OCI-LY7 (cell line): ENCODE measurements at regions not wholly inside any gene's neighbourhood (a gene's known extent, or its start where the extent isn't known, plus 50 kb on each side); places are given as distances from the start of the nearest gene placed in this dataset.

Experiments used
- BruUV-seq: library from RNA; stranded (reverse); fragments of 400-500 nt; replicated peaks from 2 replicates; lab custom pipeline; 2021; lab: Mats Ljungman, UMichigan
- CTCF ChIA-PET: fragments of 300-600 bp; sonication (Branson Sonifier 250); formaldehyde crosslinking; loops from one replicate; lab custom pipeline; 2022; ENCODE audit warnings: antibody characterized with exemption; ENCODE audit not compliant: unreplicated experiment; lab: Charles Lee
- POLR2A ChIA-PET: fragments of 300-600 bp; sonication (Branson Sonifier 250); formaldehyde crosslinking; loops from one replicate; lab custom pipeline; 2022; ENCODE audit warnings: antibody characterized with exemption; lab: Charles Lee
- DNase-seq: peaks from one replicate; pipeline ENCODE4 v3.0.0-alpha.2; 2015; ENCODE audit warnings: low spot score
- H2AFZ ChIP-seq: fragments of 200-600 bp; sonication (generic), shearing (Covaris generic); 2 replicates; pipeline ENCODE4 v1.6.1; 2014; ENCODE audit warnings: mild to moderate bottlenecking, antibody characterized with exemption, low read length, moderate library complexity
- H3K27ac ChIP-seq: fragments of 200-600 bp; sonication (generic); 2 replicates; pipeline ENCODE4 v1.5.1; 2014; ENCODE audit warnings: mixed run types, low read depth, mild to moderate bottlenecking, moderate library complexity, low read length, inconsistent platforms; ENCODE audit not compliant: poor library complexity, severe bottlenecking
- H3K36me3 ChIP-seq: fragments of 200-600 bp; sonication (generic); 2 replicates; pipeline ENCODE4 v1.6.1; 2014; ENCODE audit warnings: mild to moderate bottlenecking, antibody characterized with exemption, low read length, moderate library complexity, mixed read lengths; ENCODE audit not compliant: insufficient read depth
- H3K4me1 ChIP-seq: fragments of 200-600 bp; sonication (generic); 2 replicates; pipeline ENCODE4 v1.5.1; 2014; ENCODE audit warnings: mild to moderate bottlenecking, low read length; ENCODE audit not compliant: insufficient read depth, poor library complexity, severe bottlenecking
- H3K4me2 ChIP-seq: fragments of 200-600 bp; sonication (generic); 2 replicates; pipeline ENCODE4 v1.6.1; 2014; ENCODE audit warnings: mild to moderate bottlenecking, low read length
- H3K4me3 ChIP-seq: fragments of 200-600 bp; sonication (generic); 2 replicates; pipeline ENCODE4 v1.5.1; 2014; ENCODE audit warnings: mild to moderate bottlenecking, low read depth, low read length; ENCODE audit not compliant: poor library complexity, severe bottlenecking
- H3K79me2 ChIP-seq: fragments of 200-600 bp; sonication (generic); 2 replicates; pipeline ENCODE4 v1.6.1; 2016; ENCODE audit warnings: low read depth, mild to moderate bottlenecking, low read length, moderate library complexity, mixed read lengths; ENCODE audit not compliant: insufficient read depth
- H3K9me2 ChIP-seq: fragments of 200-600 bp; sonication (generic); 2 replicates; pipeline ENCODE4 v1.6.1; 2016; ENCODE audit warnings: mild to moderate bottlenecking, low read length, mixed read lengths; ENCODE audit not compliant: insufficient read depth
- H3K9me3 ChIP-seq: fragments of 200-600 bp; sonication (generic); 2 replicates; pipeline ENCODE4 v1.6.1; 2014; ENCODE audit warnings: mild to moderate bottlenecking, mixed run types, low read length, mixed read lengths
- H4K20me1 ChIP-seq: fragments of 200-600 bp; sonication (generic); 2 replicates; pipeline ENCODE4 v1.6.1; 2014; ENCODE audit warnings: mild to moderate bottlenecking, antibody characterized with exemption, low read length, moderate library complexity, mixed read lengths; ENCODE audit not compliant: insufficient read depth
- EZH2phosphoT487 ChIP-seq: fragments of 200-600 bp; sonication (generic); IDR thresholded peaks from 2 replicates; pipeline ENCODE4 v1.6.1; 2018; ENCODE audit warnings: low read depth, borderline replicate concordance, mild to moderate bottlenecking, mixed run types, antibody characterized with exemption, low read length, moderate library complexity, mixed read lengths
- intact Hi-C: fragments of 100-400 bp; cut with micrococcal nuclease; formaldehyde crosslinking; loops from one replicate; pipeline ENCODE4 v1.10.0; 2022; ENCODE audit not compliant: unreplicated experiment
- TF ChIP-seq, protein P1 (sequence below): fragments of 200-600 bp; sonication (generic); conservative IDR thresholded peaks from 2 replicates; pipeline ENCODE4 v1.5.1; 2014; ENCODE audit warnings: mild to moderate bottlenecking, antibody characterized with exemption, low read length, moderate library complexity, mixed read lengths

DNA sequence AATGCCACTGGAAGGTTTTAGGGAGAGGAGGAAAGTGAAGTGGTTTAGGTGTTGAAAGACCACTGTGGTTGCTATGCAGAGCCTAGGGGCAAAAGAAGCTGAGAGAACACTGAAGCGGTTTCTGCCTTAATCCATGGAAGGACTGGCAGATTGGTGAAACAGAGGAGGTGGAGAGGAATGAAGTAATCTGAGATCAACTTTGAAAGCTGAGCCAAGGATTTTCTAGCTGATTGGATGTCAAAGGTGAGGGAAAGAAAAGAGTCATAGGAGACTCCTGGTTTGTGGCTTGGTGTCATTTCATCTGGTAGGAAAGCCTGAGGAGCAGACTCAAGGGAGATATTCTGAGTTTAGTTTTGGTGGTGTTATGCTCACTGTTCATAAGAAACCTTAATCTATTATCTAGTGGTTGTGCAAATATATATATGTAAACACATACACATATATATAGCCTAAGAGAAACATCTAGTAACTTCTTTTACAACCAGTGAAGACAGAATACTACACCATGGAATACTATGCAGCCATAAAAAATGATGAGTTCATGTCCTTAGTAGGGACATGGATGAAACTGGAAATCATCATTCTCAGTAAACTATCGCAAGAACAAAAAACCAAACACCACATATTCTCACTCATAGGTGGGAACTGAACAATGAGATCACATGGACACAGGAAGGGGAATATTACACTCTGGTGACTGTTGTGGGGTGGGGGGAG, 134.1 kb upstream of the CREB1 start:
- no peaks in the 10 kb centered on the region for H4K20me1 ChIP-seq
- no peak overlapping the region for H2AFZ ChIP-seq
- no TSS peak for BruUV-seq
- no peak overlapping the region for H3K4me3 ChIP-seq
- ChIA-PET CTCF (no interaction called here), POLR2A (interaction anchor here (0.5 to 0.6 kb wide), 3 partner anchors 28 to 60 kb away, joined by 3 to 7 read pairs (median 6); no protein-coding TSS in a partner anchor)
- DNase-seq: no peak
- H3K36me3 ChIP-seq: no peaks in the 10 kb centered on the region
- H3K9me2 ChIP-seq: no peaks in the 10 kb centered on the region
- H3K4me1 ChIP-seq: no peaks in the 10 kb centered on the region
- intact Hi-C loops: no loop called here
- TF ChIP-seq EZH2phosphoT487: no peak
- TF ChIP-seq, protein P1, sequence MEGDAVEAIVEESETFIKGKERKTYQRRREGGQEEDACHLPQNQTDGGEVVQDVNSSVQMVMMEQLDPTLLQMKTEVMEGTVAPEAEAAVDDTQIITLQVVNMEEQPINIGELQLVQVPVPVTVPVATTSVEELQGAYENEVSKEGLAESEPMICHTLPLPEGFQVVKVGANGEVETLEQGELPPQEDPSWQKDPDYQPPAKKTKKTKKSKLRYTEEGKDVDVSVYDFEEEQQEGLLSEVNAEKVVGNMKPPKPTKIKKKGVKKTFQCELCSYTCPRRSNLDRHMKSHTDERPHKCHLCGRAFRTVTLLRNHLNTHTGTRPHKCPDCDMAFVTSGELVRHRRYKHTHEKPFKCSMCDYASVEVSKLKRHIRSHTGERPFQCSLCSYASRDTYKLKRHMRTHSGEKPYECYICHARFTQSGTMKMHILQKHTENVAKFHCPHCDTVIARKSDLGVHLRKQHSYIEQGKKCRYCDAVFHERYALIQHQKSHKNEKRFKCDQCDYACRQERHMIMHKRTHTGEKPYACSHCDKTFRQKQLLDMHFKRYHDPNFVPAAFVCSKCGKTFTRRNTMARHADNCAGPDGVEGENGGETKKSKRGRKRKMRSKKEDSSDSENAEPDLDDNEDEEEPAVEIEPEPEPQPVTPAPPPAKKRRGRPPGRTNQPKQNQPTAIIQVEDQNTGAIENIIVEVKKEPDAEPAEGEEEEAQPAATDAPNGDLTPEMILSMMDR: no peak
- no peaks in the 10 kb centered on the region for H3K9me3 ChIP-seq
- no peaks in the 10 kb centered on the region for H3K79me2 ChIP-seq
- no peak overlapping the region for H3K27ac ChIP-seq
- no peak overlapping the region for H3K4me2 ChIP-seq

DNA sequence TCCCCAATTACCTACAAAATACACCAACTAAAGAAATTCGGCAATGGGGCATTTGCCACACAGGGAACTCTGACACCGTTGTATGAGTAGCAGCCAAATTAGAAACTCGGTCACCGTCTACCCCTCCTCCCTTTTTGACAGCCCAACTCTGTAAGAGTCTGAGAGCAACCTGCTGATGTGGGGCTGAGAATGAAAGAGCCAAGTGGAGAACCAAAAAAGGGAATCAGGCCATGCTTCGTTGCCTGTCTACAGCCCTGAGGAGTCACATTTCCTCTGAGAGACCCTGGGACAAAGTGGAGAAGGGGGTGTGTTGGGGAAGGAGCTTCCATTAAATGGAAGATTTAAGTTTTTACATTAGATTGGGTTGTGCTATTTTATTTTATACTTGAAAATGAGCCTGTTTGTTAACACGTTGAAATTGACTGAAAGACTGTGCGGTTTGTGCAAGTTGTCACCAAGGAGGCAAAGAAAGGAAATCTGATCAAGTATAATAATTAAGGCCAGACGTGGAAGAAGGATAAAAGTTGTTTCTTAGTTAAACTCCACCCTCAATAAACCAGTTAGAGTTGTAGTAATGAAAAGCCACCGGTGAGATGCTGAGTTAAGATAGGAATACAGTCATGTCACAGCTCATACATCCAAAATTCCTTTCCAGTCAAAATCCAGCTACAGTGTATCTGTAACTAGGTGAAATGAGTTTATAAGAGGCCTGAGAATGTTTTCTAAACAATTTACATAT, 131.7 kb upstream of the CREB1 start:
- Histone ChIP-seq H3K27ac (no peak overlapping the region), H2AFZ (no peak overlapping the region), H4K20me1 (no peaks in the 10 kb centered on the region), H3K9me3 (no peaks in the 10 kb centered on the region), H3K4me2 (no peak overlapping the region), H3K4me3 (no peak overlapping the region), H3K9me2 (no peaks in the 10 kb centered on the region), H3K4me1 (no peaks in the 10 kb centered on the region), H3K79me2 (no peaks in the 10 kb centered on the region), H3K36me3 (no peaks in the 10 kb centered on the region)
- no peak for DNase-seq
- ChIA-PET POLR2A (interaction anchor here (0.7 kb wide), 1 partner anchor 10 kb away, joined by 4 read pairs; no protein-coding TSS in a partner anchor), CTCF (no interaction called here)
- no TSS peak for BruUV-seq
- no peak for TF ChIP-seq EZH2phosphoT487
- TF ChIP-seq, protein P1: no peak
- intact Hi-C loops: no loop called here
